ENCODE measurements at regions not wholly inside any gene's neighbourhood (a gene's known extent, or its start where the extent isn't known, plus 50 kb on each side); places are given as distances from the start of the nearest gene placed in this dataset.

DNA sequence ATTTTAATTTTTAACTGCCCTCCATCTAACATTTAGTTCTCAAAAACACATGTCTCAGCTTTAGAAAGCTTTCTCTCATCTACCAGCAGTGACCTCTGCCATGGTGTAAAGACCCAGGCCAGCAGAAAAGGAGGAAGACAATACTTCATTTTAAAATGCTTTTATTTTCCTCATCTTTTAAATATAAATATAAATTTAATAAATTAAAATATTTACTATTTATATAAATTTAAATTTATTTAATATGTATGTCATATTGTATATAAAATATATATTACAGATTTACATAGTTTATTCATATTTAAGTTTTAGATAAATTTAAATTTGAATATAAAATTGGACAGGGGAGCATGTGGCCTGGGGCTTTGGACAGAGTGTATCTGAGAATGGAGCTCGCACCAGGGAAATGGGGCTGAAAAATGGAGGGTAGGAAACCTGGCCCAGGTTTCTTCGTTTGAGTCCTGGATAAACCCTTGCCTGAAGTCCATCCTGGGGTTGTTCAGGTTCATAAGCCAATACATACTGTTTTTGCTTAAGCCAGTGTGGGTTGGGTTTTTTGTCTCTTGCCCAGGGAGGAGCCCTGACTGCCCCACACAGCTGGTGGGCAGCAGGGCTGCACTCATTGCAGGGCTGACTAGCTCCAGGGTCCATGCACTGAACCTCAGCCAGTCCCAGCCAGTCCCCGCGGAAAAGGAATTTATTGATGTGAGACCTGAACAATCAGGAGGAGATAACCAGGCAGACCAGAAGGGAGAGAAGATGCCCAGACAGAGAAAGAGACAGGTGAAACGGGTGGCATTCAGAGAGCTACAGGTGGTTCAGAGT is 77.3 kb upstream of the LAPTM4A start:
- no peaks in the 10 kb centered on the region; the same call in 1 of the 2 replicates for H3K27me3 ChIP-seq (ENCODE audit: control insufficient read depth, insufficient read depth, low read length)
- in situ Hi-C loops (cut with HindIII; ENCODE audit: low pct_unique_long_range_greater_than_20kb, low sequenced_read_pairs): no loop called here
- no peak overlapping the region for H3K27ac ChIP-seq (ENCODE audit: low read length)
- BruUV-seq (replicated peaks): no TSS peak
- intact Hi-C loops (cut with micrococcal nuclease; ENCODE audit: unreplicated experiment): no loop called here
- ATAC-seq (no peak), DNase-seq (ENCODE audit: low read depth, low spot score) (no peak)
- H3K9me3 ChIP-seq (ENCODE audit: control insufficient read depth, insufficient read depth, low read depth, low read length): no peaks in the 10 kb centered on the region
- H3K4me3 ChIP-seq (ENCODE audit: low read depth in 2 of 2, low read length in 2 of 2): no peak overlapping the region
- ChIA-PET CTCF (interaction anchor here (0.6 to 1.2 kb wide), 2 partner anchors 10 to 100 kb away, joined by 6 to 7 read pairs; no protein-coding TSS in a partner anchor), POLR2A (no interaction called here)
- no peaks in the 10 kb centered on the region for H3K36me3 ChIP-seq (ENCODE audit: control insufficient read depth, insufficient read depth, low read length)
- no peaks in the 10 kb centered on the region for H3K4me1 ChIP-seq (ENCODE audit: control insufficient read depth, insufficient read depth, low read length)
- TF ChIP-seq POLR2AphosphoS5 (IDR thresholded peaks at IDR 0.05; ENCODE audit: low read depth, low read length) (no peak), CTCF (IDR thresholded peaks at IDR 0.05) (no peak), TCF7L2 (IDR thresholded peaks at IDR 0.05; ENCODE audit: low read depth, low read length) (no peak), SIN3A (IDR thresholded peaks at IDR 0.05; ENCODE audit: borderline replicate concordance, insufficient read depth, low read depth, low read length) (no peak)
- TF ChIP-seq, protein P1, sequence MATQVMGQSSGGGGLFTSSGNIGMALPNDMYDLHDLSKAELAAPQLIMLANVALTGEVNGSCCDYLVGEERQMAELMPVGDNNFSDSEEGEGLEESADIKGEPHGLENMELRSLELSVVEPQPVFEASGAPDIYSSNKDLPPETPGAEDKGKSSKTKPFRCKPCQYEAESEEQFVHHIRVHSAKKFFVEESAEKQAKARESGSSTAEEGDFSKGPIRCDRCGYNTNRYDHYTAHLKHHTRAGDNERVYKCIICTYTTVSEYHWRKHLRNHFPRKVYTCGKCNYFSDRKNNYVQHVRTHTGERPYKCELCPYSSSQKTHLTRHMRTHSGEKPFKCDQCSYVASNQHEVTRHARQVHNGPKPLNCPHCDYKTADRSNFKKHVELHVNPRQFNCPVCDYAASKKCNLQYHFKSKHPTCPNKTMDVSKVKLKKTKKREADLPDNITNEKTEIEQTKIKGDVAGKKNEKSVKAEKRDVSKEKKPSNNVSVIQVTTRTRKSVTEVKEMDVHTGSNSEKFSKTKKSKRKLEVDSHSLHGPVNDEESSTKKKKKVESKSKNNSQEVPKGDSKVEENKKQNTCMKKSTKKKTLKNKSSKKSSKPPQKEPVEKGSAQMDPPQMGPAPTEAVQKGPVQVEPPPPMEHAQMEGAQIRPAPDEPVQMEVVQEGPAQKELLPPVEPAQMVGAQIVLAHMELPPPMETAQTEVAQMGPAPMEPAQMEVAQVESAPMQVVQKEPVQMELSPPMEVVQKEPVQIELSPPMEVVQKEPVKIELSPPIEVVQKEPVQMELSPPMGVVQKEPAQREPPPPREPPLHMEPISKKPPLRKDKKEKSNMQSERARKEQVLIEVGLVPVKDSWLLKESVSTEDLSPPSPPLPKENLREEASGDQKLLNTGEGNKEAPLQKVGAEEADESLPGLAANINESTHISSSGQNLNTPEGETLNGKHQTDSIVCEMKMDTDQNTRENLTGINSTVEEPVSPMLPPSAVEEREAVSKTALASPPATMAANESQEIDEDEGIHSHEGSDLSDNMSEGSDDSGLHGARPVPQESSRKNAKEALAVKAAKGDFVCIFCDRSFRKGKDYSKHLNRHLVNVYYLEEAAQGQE (IDR thresholded peaks at IDR 0.05; ENCODE audit: insufficient read depth in 1 of 2, low read depth in 2 of 2, low read length in 1 of 2): no peak

GRCh38 chr2:20126469-20126868 is 75.0 kb upstream of the LAPTM4A start:
- Histone ChIP-seq H3K27me3 (ENCODE audit: control insufficient read depth, insufficient read depth, low read length) (no peaks in the 10 kb centered on the region), H3K9me3 (ENCODE audit: control insufficient read depth, insufficient read depth, low read depth, low read length) (no peaks in the 10 kb centered on the region), H3K4me1 (ENCODE audit: control insufficient read depth, insufficient read depth, low read length) (no peaks in the 10 kb centered on the region), H3K4me3 (ENCODE audit: low read depth in 2 of 2, low read length in 2 of 2) (no peak overlapping the region), H3K36me3 (ENCODE audit: control insufficient read depth, insufficient read depth, low read length) (no peaks in the 10 kb centered on the region), H3K27ac (ENCODE audit: low read length) (no peak overlapping the region)
- ATAC-seq (no peak), DNase-seq (ENCODE audit: low read depth, low spot score) (no peak)
- intact Hi-C loops (cut with micrococcal nuclease; ENCODE audit: unreplicated experiment): no loop called here
- no TSS peak for BruUV-seq (replicated peaks)
- ChIA-PET CTCF (no interaction called here), POLR2A (no interaction called here)
- in situ Hi-C loops (cut with HindIII; ENCODE audit: low pct_unique_long_range_greater_than_20kb, low sequenced_read_pairs): no loop called here
- TF ChIP-seq SIN3A (IDR thresholded peaks at IDR 0.05; ENCODE audit: borderline replicate concordance, insufficient read depth, low read depth, low read length): no peak
- TF ChIP-seq, protein P1 (IDR thresholded peaks at IDR 0.05; ENCODE audit: insufficient read depth in 1 of 2, low read depth in 2 of 2, low read length in 1 of 2): no peak
- no peak for TF ChIP-seq TCF7L2 (IDR thresholded peaks at IDR 0.05; ENCODE audit: low read depth, low read length)
- no peak for TF ChIP-seq POLR2AphosphoS5 (IDR thresholded peaks at IDR 0.05; ENCODE audit: low read depth, low read length)
- no peak for TF ChIP-seq CTCF (IDR thresholded peaks at IDR 0.05)
